Muscle of back (tissue), 3 donors: ENCODE measurements at regions not wholly inside any gene's neighbourhood (a gene's known extent, or its start where the extent isn't known, plus 50 kb on each side); places are given as distances from the start of the nearest gene placed in this dataset.

Source experiments
- DNase-seq, 3 donors: peaks; one replicate each; pipeline versions ENCODE4 v3.0.0 to v3.0.0-alpha.2; 2013

- no peak for DNase-seq
These were observed 51.5 kb downstream of the SST start for GRCh38 chr3:187618722-187619121.

- DNase-seq: no peak
These were observed 53.0 kb downstream of the SST start for GRCh38 chr3:187617213-187617612.

GRCh38 chr3:187616307-187616972 is 53.8 kb downstream of the SST start:
- peak in 2 of 3 donors; percentile 4 to 15 for DNase-seq

- DNase-seq: no peak
These were observed 54.6 kb downstream of the SST start for GRCh38 chr3:187615630-187616029.

DNA sequence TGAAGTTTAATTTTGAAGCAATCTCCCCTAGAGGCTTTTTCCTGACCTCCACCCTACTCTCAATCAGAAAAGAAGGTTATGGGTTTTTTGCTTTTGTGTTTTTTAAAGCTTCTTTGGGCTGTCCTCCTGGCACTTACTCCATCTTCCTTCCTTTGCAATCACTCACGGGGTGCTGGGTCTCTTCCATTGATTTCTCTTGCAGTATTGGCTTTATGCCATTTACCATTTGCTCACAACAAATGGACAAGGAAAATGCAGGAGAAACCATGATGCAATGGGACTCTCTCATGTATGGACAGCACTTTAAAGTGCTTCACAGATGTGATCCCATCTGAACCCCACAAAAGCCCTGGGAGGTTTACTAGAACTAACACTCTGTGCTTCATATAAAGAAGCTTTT is 57.5 kb downstream of the SST start:
- peak in 1 of 3 donors; percentile 20 for DNase-seq

- DNase-seq: peak; percentile 26 to 60 (median 29)
These were observed 59.1 kb downstream of the SST start for GRCh38 chr3:187610981-187611511.

DNA sequence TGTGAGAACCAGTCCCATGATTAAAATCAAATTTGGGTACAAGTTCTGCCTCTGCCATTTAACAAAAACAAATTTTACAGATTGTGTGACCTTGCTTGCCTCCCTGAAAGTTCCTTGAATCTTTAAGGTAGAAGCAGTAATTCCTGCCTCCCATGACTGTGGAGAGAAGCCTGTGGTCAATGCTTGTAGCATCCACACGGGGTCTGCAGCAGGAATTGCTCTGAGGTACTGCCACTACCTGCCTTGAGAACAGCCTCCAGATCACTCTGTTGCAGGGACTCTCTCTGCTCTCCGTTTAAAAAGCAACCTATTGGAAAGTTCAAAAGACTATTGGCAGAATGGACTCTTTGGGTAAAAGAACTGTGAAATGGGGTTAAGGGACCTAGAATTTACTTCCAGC is 75.9 kb downstream of the SST start:
- no peak for DNase-seq

- no peak for DNase-seq
These were observed 76.7 kb downstream of the SST start for GRCh38 chr3:187593451-187593850.

- no peak for DNase-seq
These were observed 79.2 kb downstream of the SST start for GRCh38 chr3:187590861-187591576.

DNA sequence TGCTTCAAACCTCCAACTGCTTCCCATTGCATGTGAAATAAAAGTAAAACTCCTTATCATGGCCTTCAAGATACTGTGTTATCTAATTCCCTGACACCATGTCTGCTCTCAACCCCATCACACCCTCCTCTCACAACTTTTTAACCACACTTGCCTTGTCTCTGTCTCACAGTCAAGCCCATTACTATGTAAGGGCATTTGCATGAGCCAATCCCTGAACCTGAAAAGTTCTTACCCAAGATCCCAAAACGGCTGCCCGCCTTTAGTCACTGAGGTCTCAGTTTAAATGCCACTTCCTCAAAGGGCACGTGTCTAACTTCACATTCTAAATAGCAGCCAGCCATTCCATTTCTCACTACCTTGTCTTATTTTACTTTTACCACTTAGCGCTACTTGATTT is 83.1 kb downstream of the SST start:
- DNase-seq: no peak

GRCh38 chr3:187586226-187586625 is 84.0 kb downstream of the SST start:
- DNase-seq: no peak

- DNase-seq: no peak
These were observed 97.8 kb downstream of the SST start for GRCh38 chr3:187572441-187572840.

- DNase-seq: no peak
These were observed 98.5 kb downstream of the SST start for GRCh38 chr3:187571701-187572100.

DNA sequence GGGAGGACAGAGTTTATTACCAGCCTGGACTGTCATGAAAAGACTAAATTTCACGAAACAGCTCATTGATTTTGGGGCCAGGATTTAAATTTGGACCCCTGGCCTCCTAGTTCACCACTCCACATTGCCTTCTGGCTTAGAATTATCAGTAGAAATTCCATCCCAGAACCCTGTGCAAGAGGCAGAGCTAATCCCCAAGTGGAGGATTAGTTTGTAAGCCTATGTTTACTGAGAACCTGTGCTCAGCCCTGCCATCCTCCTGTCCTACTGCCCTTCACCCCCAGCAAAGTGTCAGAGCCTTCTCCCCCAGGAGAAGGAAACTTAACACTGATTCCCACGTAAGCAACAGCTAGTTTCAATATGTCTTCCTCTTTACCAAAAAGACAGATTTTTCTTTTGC is 99.4 kb downstream of the SST start:
- DNase-seq: no peak

DNA sequence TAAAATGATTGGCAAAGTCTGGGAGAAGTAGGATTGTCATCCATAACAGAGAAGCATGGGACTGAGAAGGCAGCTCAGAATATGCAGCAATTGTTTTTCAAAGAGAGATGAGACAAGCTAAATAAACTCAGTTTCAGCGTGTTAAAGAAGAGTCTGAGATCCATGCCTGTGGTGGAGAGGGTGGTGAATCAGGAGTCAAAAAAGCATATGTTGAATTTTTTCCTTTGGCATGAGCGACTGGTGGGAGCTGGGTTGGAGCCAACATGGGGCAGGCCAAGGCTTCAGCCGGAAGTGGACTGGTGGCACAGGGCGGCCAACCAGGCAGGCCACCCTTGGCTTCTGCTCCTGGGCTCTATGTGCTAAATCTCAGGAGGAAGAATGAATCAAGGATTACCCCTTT is 102.0 kb downstream of the SST start:
- no peak for DNase-seq

GRCh38 chr3:187567661-187568121 is 102.5 kb downstream of the SST start:
- DNase-seq: peak in 1 of 3 donors; percentile 62

GRCh38 chr3:187567021-187567420 is 103.2 kb downstream of the SST start:
- no peak for DNase-seq

DNA sequence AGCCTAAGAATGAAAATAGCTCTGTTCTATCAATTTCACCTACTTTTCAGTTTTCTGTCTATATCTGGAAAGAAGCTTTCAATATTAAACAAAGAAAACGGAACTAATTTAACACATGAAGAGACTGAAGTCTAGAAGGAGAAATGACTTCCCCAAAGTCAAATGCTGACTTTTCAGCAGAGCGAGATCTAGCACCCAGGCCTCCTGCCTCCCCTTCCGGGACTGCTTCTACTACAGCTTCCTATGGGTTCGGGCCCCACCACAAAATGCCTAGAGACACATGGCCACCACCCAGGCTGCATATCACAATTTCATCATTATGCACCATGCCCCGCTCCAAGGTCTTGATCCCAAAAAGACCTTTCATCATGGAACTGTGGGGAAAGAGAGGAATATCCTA is 104.5 kb downstream of the SST start:
- no peak for DNase-seq

- no peak for DNase-seq
These were observed 111.2 kb downstream of the SST start for GRCh38 chr3:187558990-187559389.

DNA sequence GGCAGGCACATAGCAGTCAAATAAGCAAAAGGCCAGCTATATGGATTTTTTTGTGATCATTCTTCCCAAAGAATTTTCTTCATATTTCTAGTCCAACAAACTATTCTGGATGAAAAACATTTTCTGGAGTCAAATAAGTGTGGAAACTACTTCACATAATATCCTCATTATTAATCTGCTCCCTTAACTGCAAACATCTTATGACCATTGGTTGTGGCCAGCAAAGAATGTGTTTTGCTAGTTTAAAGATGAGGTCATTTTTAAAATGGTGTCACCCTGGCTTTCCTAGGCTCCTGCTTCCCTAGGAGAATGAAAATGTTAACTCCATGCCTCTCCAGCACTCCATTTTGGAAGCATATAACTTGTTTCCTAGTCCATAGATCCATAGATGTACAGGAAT is 118.8 kb downstream of the SST start:
- DNase-seq: peak in 1 of 3 donors; percentile 5

- no peak for DNase-seq
These were observed 119.7 kb downstream of the SST start for GRCh38 chr3:187550446-187550845.

- DNase-seq: no peak
These were observed 124.8 kb downstream of the SST start for GRCh38 chr3:187545366-187545765.

DNA sequence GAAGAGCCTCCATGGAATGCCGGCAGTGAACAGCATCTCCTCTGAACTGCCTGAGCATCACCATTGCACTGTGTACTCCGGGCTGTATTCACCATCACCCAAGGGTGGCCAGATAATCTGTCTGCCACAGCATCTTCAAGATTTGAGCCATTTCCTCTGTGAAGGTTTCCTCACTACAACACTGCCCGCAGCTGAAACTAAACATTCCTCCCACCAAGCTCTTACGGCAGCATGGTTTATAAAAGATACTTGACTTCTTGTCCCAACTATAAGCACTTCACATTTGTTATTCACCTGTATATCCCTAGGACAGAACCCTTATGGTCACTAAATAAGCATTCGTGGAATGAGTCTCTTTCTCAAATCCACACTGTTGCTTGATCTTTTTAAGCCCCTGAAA is 125.9 kb downstream of the SST start:
- DNase-seq: no peak
